ENCODE measurements at regions not wholly inside any gene's neighbourhood (a gene's known extent, or its start where the extent isn't known, plus 50 kb on each side); places are given as distances from the start of the nearest gene placed in this dataset.

DNA sequence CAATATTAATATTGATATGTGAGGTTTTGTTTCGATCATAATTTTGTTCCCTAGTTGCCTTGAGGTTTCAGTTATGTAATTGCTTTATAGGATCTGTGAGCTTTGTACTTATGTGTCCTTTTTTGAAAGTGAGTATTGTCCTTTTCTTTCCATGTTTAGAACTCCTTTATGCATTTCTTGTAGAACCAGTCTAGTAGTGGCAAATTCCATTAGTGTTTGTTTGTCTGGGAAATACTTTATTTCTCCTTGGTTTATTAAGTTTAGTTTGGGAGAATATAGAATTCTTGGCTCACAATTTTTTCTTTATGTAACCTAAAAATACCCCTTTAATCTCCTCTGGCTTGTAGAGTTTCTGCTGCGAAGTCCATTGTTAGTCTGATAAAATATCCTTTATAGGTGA is 127.5 kb upstream of the KITLG start:
- 91 to 99% methylated on average over 2 of the region's 2 CpGs for WGBS, 2 donors
- no peak for DNase-seq (ENCODE audit: low spot score in 2 of 2)
- TF ChIP-seq POLR2A (IDR thresholded peaks at IDR 0.05), result no peak
- TF ChIP-seq, protein P1, sequence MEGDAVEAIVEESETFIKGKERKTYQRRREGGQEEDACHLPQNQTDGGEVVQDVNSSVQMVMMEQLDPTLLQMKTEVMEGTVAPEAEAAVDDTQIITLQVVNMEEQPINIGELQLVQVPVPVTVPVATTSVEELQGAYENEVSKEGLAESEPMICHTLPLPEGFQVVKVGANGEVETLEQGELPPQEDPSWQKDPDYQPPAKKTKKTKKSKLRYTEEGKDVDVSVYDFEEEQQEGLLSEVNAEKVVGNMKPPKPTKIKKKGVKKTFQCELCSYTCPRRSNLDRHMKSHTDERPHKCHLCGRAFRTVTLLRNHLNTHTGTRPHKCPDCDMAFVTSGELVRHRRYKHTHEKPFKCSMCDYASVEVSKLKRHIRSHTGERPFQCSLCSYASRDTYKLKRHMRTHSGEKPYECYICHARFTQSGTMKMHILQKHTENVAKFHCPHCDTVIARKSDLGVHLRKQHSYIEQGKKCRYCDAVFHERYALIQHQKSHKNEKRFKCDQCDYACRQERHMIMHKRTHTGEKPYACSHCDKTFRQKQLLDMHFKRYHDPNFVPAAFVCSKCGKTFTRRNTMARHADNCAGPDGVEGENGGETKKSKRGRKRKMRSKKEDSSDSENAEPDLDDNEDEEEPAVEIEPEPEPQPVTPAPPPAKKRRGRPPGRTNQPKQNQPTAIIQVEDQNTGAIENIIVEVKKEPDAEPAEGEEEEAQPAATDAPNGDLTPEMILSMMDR (IDR thresholded peaks at IDR 0.05), result no peak
- intact Hi-C loops (cut with DNase I; ENCODE audit: low total_unique reads), result no loop called here
- no peak overlapping the region for H3K4me3 ChIP-seq (ENCODE audit: low read depth, poor library complexity, severe bottlenecking)

DNA sequence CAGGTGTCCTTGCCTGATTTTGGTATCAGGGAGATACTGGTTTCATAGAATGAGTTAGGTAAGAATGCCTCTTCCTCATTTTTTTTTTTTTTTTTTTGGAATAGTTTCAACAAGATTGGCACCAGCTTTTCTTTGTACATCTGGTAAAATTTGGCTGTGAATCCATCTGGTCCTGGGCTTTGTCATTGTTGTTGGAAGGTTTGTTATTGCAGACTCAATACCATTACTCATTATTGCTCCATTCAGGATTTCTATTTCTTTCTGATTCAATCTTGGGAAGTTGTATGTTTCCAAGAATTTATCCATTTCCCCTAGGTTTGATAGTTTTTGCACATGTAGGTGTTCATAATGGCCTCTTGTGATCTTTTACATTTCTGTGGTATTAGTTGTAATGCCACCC is 126.0 kb upstream of the KITLG start:
- intact Hi-C loops (cut with DNase I; ENCODE audit: low total_unique reads), result no loop called here
- TF ChIP-seq, protein P1 (IDR thresholded peaks at IDR 0.05), result no peak
- TF ChIP-seq POLR2A (IDR thresholded peaks at IDR 0.05), result no peak
- no peak overlapping the region for H3K4me3 ChIP-seq (ENCODE audit: low read depth, poor library complexity, severe bottlenecking)
- DNase-seq (ENCODE audit: low spot score in 2 of 2), result no peak

DNA sequence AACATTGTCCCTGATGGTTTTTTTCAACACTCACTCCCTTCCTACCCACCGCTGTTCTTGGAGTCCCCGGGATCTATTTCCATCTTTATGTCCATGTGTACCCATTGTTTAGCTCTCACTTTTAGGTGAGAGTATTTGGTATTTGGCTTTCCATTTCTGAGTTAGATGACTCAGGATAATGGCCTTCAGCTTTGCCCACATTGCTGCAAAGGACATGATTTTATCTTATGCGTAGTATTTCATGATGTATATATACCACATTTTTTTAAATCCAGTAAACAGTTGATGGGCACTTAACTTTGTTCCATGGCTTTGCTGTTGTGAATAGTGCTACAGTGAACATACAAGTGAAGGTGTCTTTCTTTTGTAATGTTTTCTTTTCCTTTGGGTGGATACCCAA is 123.5 kb upstream of the KITLG start:
- no peak overlapping the region for H3K4me3 ChIP-seq (ENCODE audit: low read depth, poor library complexity, severe bottlenecking)
- intact Hi-C loops (cut with DNase I; ENCODE audit: low total_unique reads), result no loop called here
- WGBS, 2 donors, result 96% methylated on average over 3 of the region's 3 CpGs
- TF ChIP-seq, protein P1 (IDR thresholded peaks at IDR 0.05), result no peak
- TF ChIP-seq POLR2A (IDR thresholded peaks at IDR 0.05), result no peak
- no peak for DNase-seq (ENCODE audit: low spot score in 2 of 2)

DNA sequence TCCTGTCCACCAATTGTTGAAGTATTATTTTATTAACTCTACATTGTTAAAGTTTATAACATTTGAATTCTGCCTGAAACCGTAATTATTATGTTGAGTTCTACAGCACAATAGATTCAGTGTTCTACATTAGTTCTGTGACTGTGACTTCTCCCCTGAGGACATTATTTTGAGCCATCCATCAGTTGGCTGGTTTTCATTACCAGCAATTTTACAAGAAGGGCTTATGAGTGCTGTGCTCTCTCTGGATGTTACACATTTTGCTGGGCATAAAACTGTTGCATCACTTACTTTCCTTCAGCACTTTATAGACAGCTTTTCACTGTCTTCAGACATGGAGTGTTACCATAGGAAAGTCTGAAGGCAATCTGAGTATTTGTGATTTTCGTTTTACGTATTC is 118.2 kb upstream of the KITLG start:
- no peak for DNase-seq (ENCODE audit: low spot score in 2 of 2)
- 73 to 74% methylated on average over 3 of the region's 3 CpGs for WGBS, 2 donors
- TF ChIP-seq, protein P1 (IDR thresholded peaks at IDR 0.05), result no peak
- TF ChIP-seq POLR2A (IDR thresholded peaks at IDR 0.05), result no peak
- no peak overlapping the region for H3K4me3 ChIP-seq (ENCODE audit: low read depth, poor library complexity, severe bottlenecking)
- intact Hi-C loops (cut with DNase I; ENCODE audit: low total_unique reads), result no loop called here

DNA sequence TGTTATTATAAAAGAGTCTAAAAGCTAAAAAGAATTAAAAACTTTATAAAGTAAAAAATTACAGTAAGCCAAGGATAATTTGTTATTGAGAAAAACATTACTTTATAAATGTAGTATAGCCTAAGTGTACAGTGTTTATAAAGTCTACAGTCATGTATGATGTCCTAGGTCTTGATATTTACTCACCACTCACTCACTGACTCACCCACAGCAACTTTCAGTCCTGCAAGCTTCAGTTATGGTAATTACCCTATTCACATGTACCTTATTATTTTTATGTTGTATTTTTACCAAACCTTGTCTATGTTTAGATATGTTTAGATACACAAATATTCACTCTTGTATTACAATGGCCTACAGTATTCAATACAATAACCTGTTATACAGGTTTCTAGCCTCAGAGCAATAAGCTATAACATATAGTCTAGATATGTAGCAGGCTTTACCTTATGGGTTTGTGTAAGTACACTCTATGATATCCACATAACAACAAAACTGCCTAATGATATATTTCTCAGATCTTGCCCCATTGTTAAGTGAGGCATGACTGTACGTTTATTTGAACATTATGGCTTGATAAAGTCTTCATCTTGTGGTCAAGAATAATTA is 113.7 kb upstream of the KITLG start:
- no peak for DNase-seq (ENCODE audit: low spot score in 2 of 2)
- WGBS, 2 donors, result 85 to 87% methylated on average over 1 of the region's 1 CpG
- intact Hi-C loops (cut with DNase I; ENCODE audit: low total_unique reads), result no loop called here
- TF ChIP-seq POLR2A (IDR thresholded peaks at IDR 0.05), result no peak
- TF ChIP-seq, protein P1 (IDR thresholded peaks at IDR 0.05), result no peak
- H3K4me3 ChIP-seq (ENCODE audit: low read depth, poor library complexity, severe bottlenecking), result no peak overlapping the region

DNA sequence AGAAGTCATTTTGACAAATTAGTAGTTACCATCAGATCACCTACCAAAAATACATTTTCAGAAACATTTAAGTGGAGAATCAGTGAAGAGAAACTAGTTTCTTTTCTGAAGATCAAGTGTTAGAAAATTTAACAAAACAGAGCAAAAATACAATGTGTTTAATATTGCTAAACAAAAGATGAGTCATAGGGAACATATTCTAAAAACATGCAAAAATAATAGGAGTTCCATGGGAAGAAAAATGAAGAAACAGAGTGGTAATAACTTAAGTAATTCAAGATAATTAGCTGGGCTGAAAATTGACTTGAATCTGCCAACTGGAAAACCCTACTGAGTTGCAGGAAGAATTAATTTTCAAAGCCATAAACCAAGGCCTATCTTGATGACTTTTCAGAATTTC is 111.5 kb upstream of the KITLG start:
- no peak for DNase-seq (ENCODE audit: low spot score in 2 of 2)
- TF ChIP-seq, protein P1 (IDR thresholded peaks at IDR 0.05), result no peak
- no peak for TF ChIP-seq POLR2A (IDR thresholded peaks at IDR 0.05)
- intact Hi-C loops (cut with DNase I; ENCODE audit: low total_unique reads), result no loop called here
- no peak overlapping the region for H3K4me3 ChIP-seq (ENCODE audit: low read depth, poor library complexity, severe bottlenecking)

All from lower leg skin (tissue), 4 donors.